Effector memory CD4-positive, alpha-beta T cell (primary cell): ENCODE measurements at regions not wholly inside any gene's neighbourhood (a gene's known extent, or its start where the extent isn't known, plus 50 kb on each side); places are given as distances from the start of the nearest gene placed in this dataset.

Experiments
- DNase-seq, 3 donors: peaks; one replicate each; pipeline ENCODE4 v3.0.0-alpha.2; 2020
- H3K27ac ChIP-seq: 2 replicates; pipeline ENCODE4 v1.7.0; 2013; ENCODE audit warnings: mild to moderate bottlenecking, low read length, moderate library complexity; ENCODE audit not compliant: insufficient read depth, poor library complexity, severe bottlenecking
- H3K27me3 ChIP-seq: replicated peaks from 2 replicates; pipeline ENCODE4 v1.7.0; 2013; ENCODE audit warnings: mild to moderate bottlenecking, low read length; ENCODE audit not compliant: insufficient read depth, control insufficient read depth, poor library complexity, severe bottlenecking
- H3K36me3 ChIP-seq: 2 replicates; pipeline ENCODE4 v1.7.0; 2013; ENCODE audit warnings: mild to moderate bottlenecking, low read length, moderate library complexity; ENCODE audit not compliant: control insufficient read depth, insufficient read depth
- H3K4me1 ChIP-seq: 2 replicates; pipeline ENCODE4 v1.7.0; 2013; ENCODE audit warnings: low read length, mild to moderate bottlenecking; ENCODE audit not compliant: control insufficient read depth, insufficient read depth, poor library complexity, severe bottlenecking
- H3K4me3 ChIP-seq: 2 replicates; pipeline ENCODE4 v1.7.0; 2013; ENCODE audit warnings: low read length, low read depth, mild to moderate bottlenecking; ENCODE audit not compliant: insufficient read depth, poor library complexity, severe bottlenecking
- H3K9me3 ChIP-seq: 2 replicates; pipeline ENCODE4 v1.7.0; 2013; ENCODE audit warnings: mild to moderate bottlenecking, low read length, moderate library complexity; ENCODE audit not compliant: control insufficient read depth

DNA sequence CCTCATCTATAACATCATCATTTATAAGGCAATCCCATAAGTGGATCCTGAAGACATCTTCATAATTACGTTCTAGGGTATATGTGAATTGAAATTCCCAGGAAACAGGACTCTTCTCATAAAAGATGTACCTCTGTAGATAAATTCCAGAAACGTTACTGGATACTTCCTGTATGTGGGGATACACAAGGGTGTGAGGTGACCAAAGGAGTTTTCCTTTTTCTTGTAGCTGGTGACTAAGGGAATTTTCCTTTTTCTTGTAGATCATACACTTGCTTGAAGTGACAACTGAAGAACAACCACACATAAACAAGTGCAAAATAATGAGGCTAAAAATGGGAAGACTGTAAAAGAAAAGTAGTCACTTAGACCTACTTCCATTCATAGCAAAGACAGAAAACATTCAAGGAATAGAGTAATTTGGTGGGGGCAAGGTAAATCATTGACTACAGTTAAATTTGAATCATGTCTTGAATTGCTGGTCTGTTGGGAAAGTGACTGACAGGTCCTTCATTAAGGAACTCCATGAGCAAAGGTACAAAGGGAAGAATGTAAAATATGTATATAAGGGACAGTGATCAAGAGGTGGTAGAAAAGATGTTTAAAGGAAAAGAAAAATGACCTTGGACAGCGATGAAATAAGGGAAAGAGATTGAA lies 53.2 kb upstream of the UBE2E3 start:
- H3K4me1 ChIP-seq = no peaks in the 10 kb centered on the region
- H3K36me3 ChIP-seq = no peaks in the 10 kb centered on the region
- H3K27me3 ChIP-seq = no peaks in the 10 kb centered on the region
- no peak for DNase-seq
- H3K27ac ChIP-seq = no peak overlapping the region
- H3K4me3 ChIP-seq = no peak overlapping the region
- no peaks in the 10 kb centered on the region for H3K9me3 ChIP-seq

GRCh38 chr2:180925700-180926099 lies 54.7 kb upstream of the UBE2E3 start:
- no peak for DNase-seq
- H3K27ac ChIP-seq = no peak overlapping the region
- no peaks in the 10 kb centered on the region for H3K27me3 ChIP-seq
- no peaks in the 10 kb centered on the region for H3K4me1 ChIP-seq
- H3K36me3 ChIP-seq = no peaks in the 10 kb centered on the region
- H3K9me3 ChIP-seq = no peaks in the 10 kb centered on the region
- no peak overlapping the region for H3K4me3 ChIP-seq

GRCh38 chr2:180924063-180924462 lies 56.3 kb upstream of the UBE2E3 start:
- no peaks in the 10 kb centered on the region for H3K27me3 ChIP-seq
- no peaks in the 10 kb centered on the region for H3K4me1 ChIP-seq
- no peaks in the 10 kb centered on the region for H3K36me3 ChIP-seq
- H3K4me3 ChIP-seq = no peak overlapping the region
- no peak overlapping the region for H3K27ac ChIP-seq
- no peak for DNase-seq
- no peaks in the 10 kb centered on the region for H3K9me3 ChIP-seq

DNA sequence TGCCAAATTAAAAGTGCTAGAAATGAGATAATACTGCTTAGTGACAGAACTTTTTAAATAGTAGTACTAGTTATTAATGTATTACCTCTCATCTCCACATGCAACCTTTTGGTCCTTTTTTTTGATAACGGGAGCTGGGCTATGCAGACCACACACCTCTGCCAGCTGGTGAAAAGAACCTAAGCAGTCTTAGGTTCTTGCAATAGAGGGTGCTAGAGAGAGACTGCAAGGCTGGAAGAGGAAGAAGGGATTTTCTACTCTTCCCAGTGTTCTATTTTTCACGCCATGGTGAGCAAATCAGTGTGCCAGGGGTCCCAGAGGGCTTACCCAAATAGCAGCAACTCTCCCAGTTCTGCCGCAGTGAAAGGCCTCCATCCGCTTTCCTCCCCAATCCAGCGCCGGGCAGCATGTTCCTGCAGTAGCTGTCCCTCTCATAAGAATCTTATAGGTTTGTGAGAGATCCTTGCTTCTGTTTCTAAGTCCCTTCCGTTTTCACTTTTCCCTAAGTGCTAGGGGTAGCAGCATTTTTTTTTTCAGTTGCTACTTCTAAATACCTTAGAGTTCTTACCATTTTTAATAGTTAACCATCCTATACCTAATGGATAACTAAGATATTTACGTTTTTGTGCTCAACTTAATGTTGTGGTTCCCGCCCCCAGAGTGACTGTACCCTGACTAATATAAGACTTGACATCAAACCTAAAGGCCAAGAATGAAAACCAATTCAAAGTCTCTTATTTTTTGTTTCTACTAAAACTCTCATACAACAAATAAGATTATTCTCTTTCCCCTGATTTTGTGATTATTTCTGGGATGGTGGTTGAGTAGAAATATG lies 69.4 kb upstream of the UBE2E3 start:
- no peaks in the 10 kb centered on the region for H3K9me3 ChIP-seq
- no peak overlapping the region for H3K27ac ChIP-seq
- H3K27me3 ChIP-seq = no peaks in the 10 kb centered on the region
- DNase-seq = no peak
- no peaks in the 10 kb centered on the region for H3K36me3 ChIP-seq
- no peaks in the 10 kb centered on the region for H3K4me1 ChIP-seq
- no peak overlapping the region for H3K4me3 ChIP-seq

- no peak for DNase-seq
- Histone ChIP-seq H3K27ac (no peak overlapping the region), H3K4me1 (no peaks in the 10 kb centered on the region), H3K4me3 (no peak overlapping the region), H3K36me3 (no peaks in the 10 kb centered on the region), H3K9me3 (no peaks in the 10 kb centered on the region), H3K27me3 (no peaks in the 10 kb centered on the region)
These were observed 72.7 kb upstream of the UBE2E3 start for GRCh38 chr2:180907731-180908130.

GRCh38 chr2:180905461-180905860 lies 74.9 kb upstream of the UBE2E3 start:
- Histone ChIP-seq H3K9me3 (no peaks in the 10 kb centered on the region), H3K4me3 (no peak overlapping the region), H3K4me1 (no peaks in the 10 kb centered on the region), H3K27me3 (no peaks in the 10 kb centered on the region), H3K27ac (no peak overlapping the region), H3K36me3 (no peaks in the 10 kb centered on the region)
- DNase-seq = no peak

GRCh38 chr2:180905002-180905401 lies 75.4 kb upstream of the UBE2E3 start:
- H3K9me3 ChIP-seq = no peaks in the 10 kb centered on the region
- no peaks in the 10 kb centered on the region for H3K27me3 ChIP-seq
- H3K4me3 ChIP-seq = no peak overlapping the region
- H3K36me3 ChIP-seq = no peaks in the 10 kb centered on the region
- no peaks in the 10 kb centered on the region for H3K4me1 ChIP-seq
- DNase-seq = no peak
- H3K27ac ChIP-seq = no peak overlapping the region

DNA sequence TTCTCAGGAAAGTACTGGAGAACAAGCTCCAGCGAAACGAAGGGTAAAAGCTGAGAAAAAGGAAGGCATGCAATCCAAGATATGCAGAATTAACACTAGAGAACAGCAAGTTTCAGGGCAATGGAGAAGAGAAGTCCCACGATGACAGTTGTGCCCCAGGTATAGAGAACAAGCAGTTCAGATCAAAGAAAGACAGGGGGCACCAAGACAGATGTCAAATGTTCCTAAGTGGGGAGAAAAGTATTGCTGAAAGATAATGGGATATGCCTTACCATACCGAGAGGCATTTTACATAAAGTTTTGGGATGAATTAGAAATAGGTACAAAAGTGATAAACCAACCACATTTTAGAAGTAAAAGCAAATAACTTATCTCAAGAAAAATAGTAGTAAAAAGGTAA lies 79.1 kb upstream of the UBE2E3 start:
- no peaks in the 10 kb centered on the region for H3K36me3 ChIP-seq
- H3K4me3 ChIP-seq = no peak overlapping the region
- no peaks in the 10 kb centered on the region for H3K9me3 ChIP-seq
- no peaks in the 10 kb centered on the region for H3K4me1 ChIP-seq
- H3K27me3 ChIP-seq = peaks cover 3% of the 10 kb centered on the region
- H3K27ac ChIP-seq = no peak overlapping the region
- no peak for DNase-seq

- Histone ChIP-seq H3K27me3 (peaks cover 3% of the 10 kb centered on the region), H3K9me3 (no peaks in the 10 kb centered on the region), H3K4me1 (no peaks in the 10 kb centered on the region), H3K27ac (no peak overlapping the region), H3K36me3 (no peaks in the 10 kb centered on the region), H3K4me3 (no peak overlapping the region)
- no peak for DNase-seq
These were observed 86.7 kb upstream of the UBE2E3 start for GRCh38 chr2:180893752-180894151.

- peaks cover 3% of the 10 kb centered on the region for H3K27me3 ChIP-seq
- no peaks in the 10 kb centered on the region for H3K36me3 ChIP-seq
- H3K4me3 ChIP-seq = no peak overlapping the region
- H3K27ac ChIP-seq = no peak overlapping the region
- DNase-seq = no peak
- no peaks in the 10 kb centered on the region for H3K4me1 ChIP-seq
- H3K9me3 ChIP-seq = no peaks in the 10 kb centered on the region
These were observed 88.3 kb upstream of the UBE2E3 start for GRCh38 chr2:180892091-180892490.
